HG02870 (cell line): ENCODE measurements at regions not wholly inside any gene's neighbourhood (a gene's known extent, or its start where the extent isn't known, plus 50 kb on each side); places are given as distances from the start of the nearest gene placed in this dataset.

Source experiments
- ATAC-seq: cut with Tn5 transposase; IDR thresholded peaks from one replicate; pipeline ENCODE4 v1.9.1; 2021; ENCODE audit warnings: mild to moderate bottlenecking, moderate library complexity; ENCODE audit not compliant: unreplicated experiment

- ATAC-seq: no peak
Observed at GRCh38 chr2:220981926-220982325, 590.2 kb downstream of the EPHA4 start.

DNA sequence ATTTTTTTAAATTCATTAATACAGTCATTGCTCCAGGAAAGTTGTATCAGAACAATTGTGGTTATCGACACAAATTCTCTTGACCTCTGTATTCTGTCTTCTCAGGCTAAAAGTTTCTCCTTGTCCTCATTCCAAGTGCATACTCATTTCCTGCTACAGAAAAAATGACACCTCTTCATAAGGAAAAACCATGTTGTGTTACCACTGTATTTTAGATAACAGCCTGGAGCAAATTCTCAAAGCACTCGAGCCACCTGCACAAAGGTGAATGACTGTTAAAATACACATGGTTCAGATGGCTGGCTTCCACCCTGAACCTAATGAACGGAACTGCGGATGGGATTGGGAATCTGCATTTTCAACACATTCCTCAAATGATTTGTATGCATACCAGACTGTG lies 586.5 kb downstream of the EPHA4 start:
- ATAC-seq: no peak

- ATAC-seq: no peak
Observed at GRCh38 chr2:220987839-220988238, 584.3 kb downstream of the EPHA4 start.

DNA sequence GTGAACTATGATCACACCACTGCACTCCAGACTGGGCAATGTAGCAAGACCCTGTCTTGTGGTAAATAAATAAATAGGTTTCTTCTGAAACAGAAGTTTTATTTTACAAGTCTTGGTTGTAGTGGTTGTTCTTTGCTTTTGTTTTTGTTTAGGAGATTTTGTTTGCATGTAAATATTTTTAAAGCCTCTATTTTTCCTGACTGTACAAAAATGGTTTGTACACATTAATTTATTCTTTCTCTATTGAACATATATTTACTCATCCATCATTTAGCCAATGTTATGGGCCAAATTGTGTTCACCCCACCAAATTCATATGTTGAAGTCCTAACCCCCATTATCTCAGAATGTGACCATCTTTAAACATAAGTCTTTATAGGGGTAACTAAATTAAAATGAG lies 580.1 kb downstream of the EPHA4 start:
- no peak for ATAC-seq

DNA sequence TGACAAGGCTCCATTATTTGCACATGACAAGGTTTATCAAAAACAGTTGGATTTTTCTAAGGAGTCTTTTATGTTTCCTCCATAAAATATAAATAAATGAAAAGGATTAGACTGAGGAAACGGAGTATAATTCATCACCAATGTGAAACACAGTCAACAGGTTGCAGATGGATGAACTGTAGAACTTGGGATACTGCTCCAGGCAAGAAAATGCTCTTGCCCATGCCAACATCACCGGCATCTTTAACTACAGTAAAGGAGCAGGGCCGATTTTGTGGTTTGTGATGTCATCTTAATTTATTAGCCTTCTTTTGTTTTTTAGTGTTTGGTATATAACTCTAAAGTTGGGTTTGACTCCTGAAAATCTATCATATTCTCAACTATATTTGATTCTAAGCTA lies 577.3 kb downstream of the EPHA4 start:
- no peak for ATAC-seq

GRCh38 chr2:220995581-220995980 lies 576.5 kb downstream of the EPHA4 start:
- ATAC-seq: no peak

DNA sequence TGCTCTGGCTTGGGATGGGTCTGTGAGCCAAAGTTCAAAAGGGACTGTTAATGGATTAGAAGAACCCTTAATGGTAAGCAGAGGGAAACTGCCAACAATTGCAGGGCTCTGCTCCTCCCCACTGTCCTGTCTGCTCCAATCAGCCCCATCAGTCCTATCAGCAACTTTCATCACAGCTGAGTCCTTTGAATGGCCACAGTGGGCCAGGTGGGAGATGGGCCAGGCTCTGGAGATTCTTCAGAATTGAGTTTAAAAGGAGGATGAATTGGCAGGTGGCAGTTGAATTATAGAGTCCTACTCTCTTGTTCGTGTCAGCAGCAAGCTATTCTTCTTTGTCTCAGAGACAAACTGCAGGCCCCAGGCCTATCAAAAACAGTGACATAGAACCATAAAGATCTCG lies 573.9 kb downstream of the EPHA4 start:
- ATAC-seq: no peak

- ATAC-seq: no peak
Observed at GRCh38 chr2:220999356-220999755, 572.7 kb downstream of the EPHA4 start.

DNA sequence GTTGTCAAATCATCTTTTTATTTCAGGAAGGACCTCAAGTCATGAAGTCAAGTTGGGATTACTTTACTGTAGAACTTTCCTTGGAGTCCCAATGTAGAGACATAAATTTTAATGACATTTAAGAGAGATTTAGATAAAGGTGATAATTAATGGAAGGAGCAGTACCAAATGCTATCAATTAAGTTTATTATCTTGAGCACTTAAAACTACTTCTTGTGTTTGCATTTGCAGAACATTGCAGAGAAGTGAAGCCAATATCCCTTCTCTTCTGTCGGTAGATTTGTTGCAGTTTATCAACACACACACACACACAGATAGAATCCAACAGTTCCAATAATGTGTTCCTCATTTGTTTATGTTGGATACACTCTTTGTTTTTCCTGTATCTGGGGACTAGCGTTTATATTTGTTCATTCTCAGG lies 570.7 kb downstream of the EPHA4 start:
- no peak for ATAC-seq

DNA sequence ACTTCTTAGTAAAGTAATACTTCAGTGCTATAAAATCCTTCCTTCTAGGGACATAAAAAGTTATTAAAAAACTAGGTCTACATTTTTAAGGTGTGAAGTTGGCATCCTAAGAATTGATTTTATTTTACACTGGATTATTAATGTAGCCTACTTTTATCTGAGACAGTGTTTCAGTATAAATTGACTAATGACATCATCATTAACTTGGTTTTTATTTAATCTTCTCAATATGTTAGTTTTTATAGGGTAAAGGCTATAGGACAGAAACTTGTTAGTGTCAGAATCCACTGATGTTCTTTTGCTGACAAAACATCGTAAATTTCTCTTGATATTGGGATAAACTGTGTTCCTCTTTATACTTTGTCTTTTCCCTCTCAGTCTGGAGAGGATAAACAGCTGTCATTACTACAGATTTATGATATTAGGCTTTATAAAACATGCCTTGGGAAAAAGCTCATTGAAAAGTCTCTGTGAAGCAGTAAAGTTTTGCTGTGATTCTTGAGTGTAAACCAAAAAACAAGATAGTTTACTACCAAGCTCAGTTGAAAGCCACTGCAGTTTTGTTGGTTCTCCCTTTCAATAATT lies 569.9 kb downstream of the EPHA4 start:
- no peak for ATAC-seq

DNA sequence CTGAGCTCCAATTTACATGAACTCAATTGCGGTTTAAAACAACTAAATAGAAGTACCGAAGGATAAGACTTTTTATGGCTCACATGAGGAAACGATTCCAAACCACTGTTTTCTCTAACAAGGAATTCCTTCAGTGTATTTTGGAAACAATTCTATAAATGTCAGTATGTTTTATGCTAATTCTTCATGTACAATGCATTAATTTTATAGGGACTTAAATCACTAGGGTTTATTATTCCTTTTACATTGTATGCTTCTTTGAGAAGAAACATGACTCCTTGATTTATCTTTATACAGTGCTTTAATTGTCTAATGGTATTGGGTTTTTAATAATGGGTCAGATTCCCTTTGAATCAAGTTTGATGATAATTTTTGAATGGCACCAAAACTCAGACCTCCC lies 566.8 kb downstream of the EPHA4 start:
- ATAC-seq: no peak

DNA sequence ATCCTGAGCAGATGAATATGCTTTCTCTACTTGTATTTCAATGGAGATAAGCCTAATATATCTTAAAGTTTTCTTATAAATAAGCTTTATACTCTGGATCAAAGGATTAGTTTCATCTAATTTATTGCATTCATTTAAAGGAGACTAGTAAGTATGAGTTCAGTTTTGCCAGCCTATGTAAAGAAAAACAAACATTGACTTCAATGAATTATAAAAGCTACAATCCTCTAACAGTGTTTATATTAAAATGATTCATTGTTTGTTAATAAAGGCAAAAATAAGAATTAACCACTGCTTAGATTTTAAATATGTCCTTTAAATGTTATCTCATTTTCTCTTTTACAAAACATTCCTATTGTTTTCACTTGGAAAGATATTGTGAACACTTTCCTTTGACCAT lies 566.0 kb downstream of the EPHA4 start:
- ATAC-seq: no peak

DNA sequence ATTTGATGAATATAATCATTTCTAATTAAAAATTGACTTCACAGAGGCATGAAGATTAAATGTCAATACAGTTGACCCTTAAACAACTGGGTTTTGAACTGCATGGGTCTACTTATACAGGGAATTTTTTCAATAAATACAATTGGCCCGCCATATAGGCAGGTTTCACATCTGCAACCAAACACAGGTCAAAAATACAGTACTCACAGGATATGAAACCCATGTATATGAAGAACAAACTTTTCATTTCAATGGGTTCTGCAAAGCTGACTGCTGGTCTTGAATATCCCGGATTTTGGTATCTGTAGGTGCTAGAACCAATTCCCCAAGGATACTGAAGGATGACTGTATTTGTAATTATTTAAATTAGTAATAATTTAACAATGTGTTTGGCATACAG lies 555.6 kb downstream of the EPHA4 start:
- no peak for ATAC-seq

DNA sequence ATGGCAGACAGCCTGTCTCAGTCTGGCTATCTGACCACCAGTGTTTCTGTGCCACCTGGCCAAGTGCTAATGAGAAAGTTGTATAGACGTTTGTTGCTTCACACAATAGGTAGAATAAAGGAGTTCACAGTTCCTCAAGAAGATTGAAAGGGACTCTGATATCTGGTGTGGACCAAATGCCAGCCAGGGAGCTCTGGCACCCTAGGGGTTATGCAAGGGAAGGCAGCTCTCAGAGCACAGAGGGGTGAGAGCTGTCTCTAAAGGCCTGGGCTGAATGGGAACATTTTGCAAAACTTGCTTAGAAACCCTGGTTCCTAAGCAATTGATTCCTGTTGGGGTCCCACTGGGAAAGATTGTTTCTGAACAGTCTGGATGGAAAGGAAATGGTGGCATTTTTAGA lies 553.8 kb downstream of the EPHA4 start:
- ATAC-seq: no peak

DNA sequence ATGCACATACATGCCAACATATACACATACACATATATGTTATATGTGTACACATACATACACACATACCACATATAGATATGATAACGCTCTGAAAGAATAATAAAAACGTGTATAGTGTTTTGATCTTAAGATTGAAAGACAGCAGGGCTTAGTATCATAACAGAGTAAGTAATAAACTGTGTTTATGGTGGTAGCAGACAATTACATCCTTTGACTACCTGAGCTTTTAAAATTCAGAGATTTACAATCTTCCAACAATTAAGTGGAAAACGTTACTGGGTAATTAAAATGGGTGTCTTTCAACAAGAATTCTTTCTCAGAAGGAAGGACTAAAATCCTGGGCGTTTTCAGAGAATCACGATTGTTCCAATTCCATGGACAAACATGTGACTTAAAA lies 552.4 kb downstream of the EPHA4 start:
- no peak for ATAC-seq

- ATAC-seq: no peak
Observed at GRCh38 chr2:221022554-221022953, 549.5 kb downstream of the EPHA4 start.

DNA sequence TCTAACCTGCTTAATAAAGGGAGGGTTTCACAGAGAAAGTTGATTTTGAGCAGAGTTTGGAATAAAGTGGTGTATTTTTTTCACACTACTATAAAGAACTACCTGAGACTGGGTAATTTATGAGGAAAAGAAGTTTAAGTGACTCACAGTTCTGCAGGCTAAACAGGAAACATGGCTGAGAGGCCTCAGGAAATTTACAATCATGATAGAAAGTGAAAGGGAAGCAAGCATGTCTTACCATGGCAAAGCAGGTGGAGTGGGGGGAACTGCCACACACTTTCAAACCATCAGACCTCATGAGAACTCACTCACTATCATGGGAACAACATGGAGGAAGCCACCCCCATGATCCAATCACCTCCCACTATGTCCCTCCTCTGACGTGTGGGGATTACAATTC lies 546.7 kb downstream of the EPHA4 start:
- ATAC-seq: no peak

- ATAC-seq: no peak
Observed at GRCh38 chr2:221034026-221034701, 537.9 kb downstream of the EPHA4 start.

DNA sequence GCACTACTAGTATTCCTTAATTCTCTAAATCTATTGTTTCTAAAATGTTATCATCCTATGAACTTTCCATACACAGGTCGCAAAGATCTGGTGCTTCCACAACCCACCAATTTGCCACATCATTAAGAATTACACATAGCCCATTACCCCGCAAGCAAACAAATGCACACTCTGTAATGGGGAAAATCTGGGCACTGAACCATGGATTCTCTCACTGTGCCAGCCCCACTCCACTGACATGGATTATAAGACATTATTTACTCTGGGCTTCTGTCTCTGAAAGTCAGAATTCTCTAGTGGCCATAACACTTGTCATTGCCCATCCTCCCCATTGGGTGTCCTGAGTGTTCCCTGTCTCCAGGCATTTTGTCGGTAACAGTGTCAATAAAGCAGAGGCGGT lies 537.1 kb downstream of the EPHA4 start:
- ATAC-seq: no peak

DNA sequence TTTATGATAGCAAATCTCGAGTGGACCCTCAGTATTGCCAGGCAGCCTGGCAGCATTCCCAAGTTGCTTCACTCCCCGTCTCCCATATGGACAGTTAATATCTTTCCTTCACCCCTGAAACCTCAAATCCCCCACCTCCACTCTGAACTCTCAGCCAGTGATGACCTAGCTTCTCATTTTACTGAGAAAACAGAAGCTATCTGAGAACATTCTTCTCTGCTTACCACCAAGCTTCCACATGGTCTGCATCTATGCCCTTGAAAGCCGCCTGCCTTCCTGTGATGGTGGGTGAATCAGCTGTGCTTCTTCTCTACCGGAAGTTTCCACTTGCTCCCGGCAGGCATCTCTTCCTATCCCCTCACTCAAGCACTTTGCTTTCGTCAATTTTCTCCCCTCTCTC lies 529.2 kb downstream of the EPHA4 start:
- no peak for ATAC-seq

- ATAC-seq: no peak
Observed at GRCh38 chr2:221044781-221045180, 527.3 kb downstream of the EPHA4 start.

- ATAC-seq: peak; percentile 71
Observed at GRCh38 chr2:221050020-221050795, 521.9 kb downstream of the EPHA4 start.
